Memory B cell (primary cell): ENCODE measurements at regions not wholly inside any gene's neighbourhood (a gene's known extent, or its start where the extent isn't known, plus 50 kb on each side); places are given as distances from the start of the nearest gene placed in this dataset.

ENCODE experiments used
- ATAC-seq: fragments of 150-1000 bp; cut with Tn5 transposase; 2 replicates; pipeline ENCODE4 v1.10.0; 2021; ENCODE audit warnings: low read depth, mild to moderate bottlenecking, moderate library complexity
- DNase-seq, 2 donors: peaks; one replicate each; pipeline ENCODE4 v3.0.0; 2022; ENCODE audit warnings: low spot score in 2 of 2
- H3K27ac Mint-ChIP-seq: one replicate; pipeline ENCODE4 v1.8.0; 2022; ENCODE audit warnings: mild to moderate bottlenecking, moderate library complexity, mixed read lengths
- H3K27me3 Mint-ChIP-seq: one replicate; pipeline ENCODE4 v1.8.0; 2022; ENCODE audit warnings: mixed read lengths
- H3K36me3 Mint-ChIP-seq: one replicate; pipeline ENCODE4 v1.8.0; 2022; ENCODE audit warnings: mild to moderate bottlenecking, mixed read lengths
- H3K4me1 Mint-ChIP-seq: one replicate; pipeline ENCODE4 v1.8.0; 2022; ENCODE audit warnings: mixed read lengths
- H3K4me3 Mint-ChIP-seq: one replicate; pipeline ENCODE4 v1.8.0; 2022; ENCODE audit warnings: mild to moderate bottlenecking, moderate library complexity, mixed read lengths
- H3K9me3 Mint-ChIP-seq: one replicate; pipeline ENCODE4 v1.8.0; 2022; ENCODE audit warnings: mixed read lengths

GRCh38 chr4:41839916-41840854 is 91.7 kb upstream of the PHOX2B start:
- Mint-ChIP-seq H3K4me1 (no peaks in the 10 kb centered on the region), H3K27me3 (peaks cover 5% of the 10 kb centered on the region), H3K27ac (no peak overlapping the region), H3K9me3 (peaks cover 1% of the 10 kb centered on the region), H3K36me3 (no peaks in the 10 kb centered on the region), H3K4me3 (no peak overlapping the region)
- DNase-seq (no peak), ATAC-seq (no peak)

GRCh38 chr4:41838590-41838989 is 90.1 kb upstream of the PHOX2B start:
- Mint-ChIP-seq H3K9me3 (no peaks in the 10 kb centered on the region), H3K27me3 (peaks cover 1% of the 10 kb centered on the region), H3K27ac (no peak overlapping the region), H3K36me3 (no peaks in the 10 kb centered on the region), H3K4me1 (no peaks in the 10 kb centered on the region), H3K4me3 (no peak overlapping the region)
- no peak for DNase-seq
- ATAC-seq: no peak

GRCh38 chr4:41835321-41835995 is 86.9 kb upstream of the PHOX2B start:
- DNase-seq: no peak
- Mint-ChIP-seq H3K4me1 (no peaks in the 10 kb centered on the region), H3K27me3 (peaks cover 2% of the 10 kb centered on the region), H3K4me3 (no peak overlapping the region), H3K9me3 (no peaks in the 10 kb centered on the region), H3K27ac (no peak overlapping the region), H3K36me3 (no peaks in the 10 kb centered on the region)
- no peak for ATAC-seq

- no peak for DNase-seq
- H3K4me1 Mint-ChIP-seq: no peaks in the 10 kb centered on the region
Observed at GRCh38 chr4:41832961-41833360, 84.4 kb upstream of the PHOX2B start.

GRCh38 chr4:41822325-41822724 is 73.8 kb upstream of the PHOX2B start:
- peaks cover 3% of the 10 kb centered on the region for H3K9me3 Mint-ChIP-seq
- no peak overlapping the region for H3K4me3 Mint-ChIP-seq
- no peaks in the 10 kb centered on the region for H3K36me3 Mint-ChIP-seq
- H3K27ac Mint-ChIP-seq: no peak overlapping the region
- peaks cover 2% of the 10 kb centered on the region for H3K4me1 Mint-ChIP-seq
- no peak for ATAC-seq
- no peak for DNase-seq
- H3K27me3 Mint-ChIP-seq: peaks cover 6% of the 10 kb centered on the region

More at GRCh38 chr4:41832961-41833360, 84.4 kb upstream of the PHOX2B start:
- no peak for ATAC-seq
- H3K36me3 Mint-ChIP-seq: no peaks in the 10 kb centered on the region
- no peak overlapping the region for H3K27ac Mint-ChIP-seq
- H3K4me3 Mint-ChIP-seq: no peak overlapping the region
- no peaks in the 10 kb centered on the region for H3K9me3 Mint-ChIP-seq
- peaks cover 8% of the 10 kb centered on the region for H3K27me3 Mint-ChIP-seq

GRCh38 chr4:41820473-41820872 is 71.9 kb upstream of the PHOX2B start:
- no peak for ATAC-seq
- Mint-ChIP-seq H3K27ac (no peak overlapping the region), H3K4me1 (peaks cover 2% of the 10 kb centered on the region)

GRCh38 chr4:41819621-41820020 is 71.1 kb upstream of the PHOX2B start:
- Mint-ChIP-seq H3K9me3 (peaks cover 3% of the 10 kb centered on the region), H3K4me3 (no peak overlapping the region), H3K27me3 (peaks cover 8% of the 10 kb centered on the region), H3K36me3 (no peaks in the 10 kb centered on the region), H3K27ac (no peak overlapping the region), H3K4me1 (peaks cover 2% of the 10 kb centered on the region)
- no peak for ATAC-seq
- no peak for DNase-seq

More at GRCh38 chr4:41820473-41820872, 71.9 kb upstream of the PHOX2B start:
- no peaks in the 10 kb centered on the region for H3K36me3 Mint-ChIP-seq
- H3K4me3 Mint-ChIP-seq: no peak overlapping the region
- H3K9me3 Mint-ChIP-seq: peaks cover 3% of the 10 kb centered on the region
- H3K27me3 Mint-ChIP-seq: peaks cover 8% of the 10 kb centered on the region
- DNase-seq: no peak

- Mint-ChIP-seq H3K36me3 (no peaks in the 10 kb centered on the region), H3K27ac (no peak overlapping the region), H3K4me3 (no peak overlapping the region), H3K27me3 (peaks cover 9% of the 10 kb centered on the region), H3K9me3 (peaks cover 6% of the 10 kb centered on the region), H3K4me1 (peaks cover 2% of the 10 kb centered on the region)
- no peak for ATAC-seq
- no peak for DNase-seq
Observed at GRCh38 chr4:41815473-41815872, 66.9 kb upstream of the PHOX2B start.

- H3K36me3 Mint-ChIP-seq: no peaks in the 10 kb centered on the region
- H3K9me3 Mint-ChIP-seq: peaks cover 6% of the 10 kb centered on the region
- ATAC-seq (no peak), DNase-seq (no peak)
- H3K27ac Mint-ChIP-seq: no peak overlapping the region
- H3K27me3 Mint-ChIP-seq: peaks cover 8% of the 10 kb centered on the region
- H3K4me1 Mint-ChIP-seq: peaks cover 2% of the 10 kb centered on the region
- H3K4me3 Mint-ChIP-seq: no peak overlapping the region
Observed at GRCh38 chr4:41814565-41814964, 66.0 kb upstream of the PHOX2B start.

- Mint-ChIP-seq H3K36me3 (no peaks in the 10 kb centered on the region), H3K27me3 (peaks cover 8% of the 10 kb centered on the region), H3K4me3 (no peak overlapping the region), H3K9me3 (peaks cover 2% of the 10 kb centered on the region), H3K4me1 (no peaks in the 10 kb centered on the region), H3K27ac (no peak overlapping the region)
- no peak for DNase-seq
- no peak for ATAC-seq
Observed at GRCh38 chr4:41806807-41807206, 58.3 kb upstream of the PHOX2B start.

- H3K9me3 Mint-ChIP-seq: peaks cover 6% of the 10 kb centered on the region
- no peak for DNase-seq
- H3K36me3 Mint-ChIP-seq: no peaks in the 10 kb centered on the region
- H3K4me3 Mint-ChIP-seq: no peak overlapping the region
- peaks cover 5% of the 10 kb centered on the region for H3K27me3 Mint-ChIP-seq
- no peaks in the 10 kb centered on the region for H3K4me1 Mint-ChIP-seq
- no peak for ATAC-seq
- no peak overlapping the region for H3K27ac Mint-ChIP-seq
Observed at GRCh38 chr4:41802590-41802989, 54.1 kb upstream of the PHOX2B start.

GRCh38 chr4:41799126-41799525 is 50.6 kb upstream of the PHOX2B start:
- Mint-ChIP-seq H3K4me1 (no peaks in the 10 kb centered on the region), H3K9me3 (peaks cover 6% of the 10 kb centered on the region), H3K27me3 (peaks cover 2% of the 10 kb centered on the region), H3K4me3 (no peak overlapping the region), H3K36me3 (no peaks in the 10 kb centered on the region), H3K27ac (no peak overlapping the region)
- no peak for DNase-seq
- ATAC-seq: no peak
